ENCODE measurements at regions not wholly inside any gene's neighbourhood (a gene's known extent, or its start where the extent isn't known, plus 50 kb on each side); places are given as distances from the start of the nearest gene placed in this dataset.

DNA sequence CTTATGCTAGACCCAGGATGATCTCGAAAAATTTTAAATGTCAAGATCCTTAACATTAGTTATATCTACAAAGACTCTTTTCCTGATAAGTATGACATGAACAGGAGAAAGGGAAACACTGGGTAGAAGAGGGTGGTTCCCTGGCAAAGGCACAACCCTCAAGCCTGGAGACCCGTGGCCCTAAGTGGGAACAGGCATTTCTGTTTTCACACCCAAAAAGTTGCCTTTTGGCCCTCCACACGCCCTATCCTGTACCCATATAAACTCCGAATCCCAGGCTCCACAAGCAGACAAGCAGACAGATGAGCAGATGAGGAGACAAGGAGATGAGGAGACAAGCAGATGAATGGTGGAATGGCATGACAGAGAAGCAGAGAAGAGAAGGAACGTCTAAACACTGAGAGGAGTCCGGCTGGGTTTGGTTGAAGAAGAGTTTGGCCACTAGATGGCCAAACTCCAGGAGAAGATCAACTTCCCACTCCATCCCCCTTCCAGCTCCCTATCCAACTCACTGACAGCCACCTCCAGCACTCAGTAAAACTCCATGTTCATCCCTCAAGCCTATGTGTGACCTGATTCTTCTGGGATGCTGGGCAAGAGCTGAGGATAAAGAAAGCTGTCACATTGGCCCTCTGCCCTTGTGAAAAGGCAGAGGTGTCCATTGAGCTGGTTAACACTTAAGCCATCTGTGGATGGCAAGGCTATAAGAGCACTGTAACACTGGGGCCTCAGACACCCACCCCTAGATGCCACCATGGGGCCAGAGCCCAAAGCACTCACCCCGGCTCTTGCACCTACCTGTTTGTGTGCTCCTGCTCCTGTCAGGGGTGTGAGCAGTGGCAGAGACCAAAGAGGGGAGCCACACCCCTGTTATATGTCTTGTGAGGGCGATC is 139.6 kb upstream of the FAM20A start:
- DNase-seq (ENCODE audit: low spot score), result no peak

- no peak for DNase-seq (ENCODE audit: low spot score)
These were observed 136.7 kb upstream of the FAM20A start for GRCh38 chr17:68737761-68738443.

GRCh38 chr17:68734931-68735330 is 133.8 kb upstream of the FAM20A start:
- DNase-seq (ENCODE audit: low spot score), result no peak

GRCh38 chr17:68734187-68734900 is 133.2 kb upstream of the FAM20A start:
- no peak for DNase-seq (ENCODE audit: low spot score)

- DNase-seq (ENCODE audit: low spot score), result no peak
These were observed 132.3 kb upstream of the FAM20A start for GRCh38 chr17:68733241-68734176.

DNA sequence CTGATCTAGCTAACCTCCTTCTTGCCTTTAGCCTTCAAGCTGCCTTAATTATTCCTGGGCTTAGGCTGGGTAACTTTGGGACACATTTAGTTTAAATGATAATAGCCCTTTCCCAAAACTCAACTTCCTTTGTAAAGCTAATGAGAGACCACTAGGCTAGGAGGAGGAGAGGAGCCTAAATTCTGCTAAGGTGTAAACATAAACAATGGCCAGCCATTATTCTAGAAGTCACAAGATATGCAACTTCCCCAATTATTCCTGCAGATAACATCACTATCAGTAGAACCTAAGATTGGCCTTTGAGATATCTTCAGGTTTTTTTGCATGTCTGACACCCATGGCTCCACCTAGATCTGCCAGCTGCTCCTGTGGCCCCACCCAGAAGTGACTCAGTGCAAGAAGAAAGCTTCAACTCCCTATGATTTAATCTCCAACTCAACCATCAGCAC is 131.2 kb upstream of the FAM20A start:
- DNase-seq (ENCODE audit: low spot score), result no peak

DNA sequence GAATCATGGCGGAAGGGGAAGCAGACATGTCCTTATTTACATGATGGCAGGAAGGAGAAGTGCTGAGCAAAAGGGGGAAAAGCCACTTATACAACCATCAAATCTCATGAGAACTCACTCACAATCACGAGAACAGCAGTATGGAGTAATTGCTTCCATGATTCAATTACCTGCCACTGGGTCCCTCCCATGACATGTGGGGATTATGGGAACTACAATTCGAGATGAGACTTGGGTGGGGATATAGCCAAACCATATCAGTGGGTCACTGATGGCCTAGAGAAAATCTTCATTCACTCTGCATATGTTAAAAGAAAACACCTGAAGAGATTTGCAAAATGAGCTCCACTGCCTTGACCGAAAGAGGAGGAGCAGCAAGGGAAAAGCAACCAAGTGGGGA is 130.3 kb upstream of the FAM20A start:
- DNase-seq (ENCODE audit: low spot score), result no peak

DNA sequence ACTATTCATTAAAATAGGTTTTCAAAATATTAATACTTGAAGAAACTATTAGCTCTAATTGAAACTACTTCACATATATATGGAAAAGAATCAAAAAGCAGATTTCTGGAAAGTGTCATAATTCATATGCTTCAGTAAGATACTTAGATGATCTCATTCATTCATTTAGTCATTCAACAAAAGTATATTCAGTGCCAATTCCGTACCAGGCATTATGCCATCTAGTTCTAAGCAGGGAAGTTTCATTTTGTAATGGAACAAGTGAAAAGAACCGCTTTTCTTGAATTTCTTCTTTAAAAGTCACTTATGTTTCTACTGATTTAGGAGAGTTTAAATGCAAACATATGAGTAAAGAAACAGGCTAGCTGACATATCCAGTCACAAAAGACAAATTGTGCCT is 118.3 kb upstream of the FAM20A start:
- DNase-seq (ENCODE audit: low spot score), result no peak

DNA sequence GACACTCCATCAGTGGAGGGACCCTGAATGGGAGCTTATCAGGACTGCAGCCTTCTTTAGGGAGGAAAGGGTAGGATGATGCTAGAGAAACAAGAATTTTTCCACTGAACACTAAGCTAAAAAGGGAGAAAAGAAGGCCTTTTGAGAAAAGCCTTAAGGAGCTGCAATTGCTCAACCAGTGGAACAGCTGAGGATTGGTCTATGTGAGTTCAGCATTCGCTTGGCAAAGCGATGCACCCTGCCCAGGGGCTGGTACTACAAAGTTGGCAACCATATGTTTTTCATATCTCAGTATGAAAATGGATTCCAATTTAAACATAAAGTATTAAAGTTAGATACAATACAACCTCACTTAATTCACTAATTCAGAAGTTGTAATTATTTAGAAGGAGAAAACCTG is 117.8 kb upstream of the FAM20A start:
- no peak for DNase-seq (ENCODE audit: low spot score)

DNA sequence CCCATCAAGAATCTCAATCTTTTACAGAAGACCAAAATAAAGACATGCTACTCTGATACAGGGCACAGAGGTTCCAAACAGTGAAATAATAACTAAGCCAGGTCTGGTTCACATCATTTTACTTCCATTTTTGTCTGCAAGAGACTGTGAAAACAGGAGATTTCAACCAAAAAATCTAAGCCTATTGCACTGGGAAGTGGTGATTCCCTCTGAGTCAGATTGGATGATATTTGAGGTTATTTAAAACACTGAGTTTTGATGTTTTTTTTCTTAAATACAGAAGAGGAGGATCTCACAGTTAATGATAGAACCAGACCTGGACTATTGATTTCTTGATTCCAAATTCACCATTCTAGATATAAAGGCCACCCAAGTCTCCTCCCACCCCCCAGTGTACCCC is 117.3 kb upstream of the FAM20A start:
- DNase-seq (ENCODE audit: low spot score), result no peak

GRCh38 chr17:68714676-68715075 is 113.5 kb upstream of the FAM20A start:
- no peak for DNase-seq (ENCODE audit: low spot score)

- no peak for DNase-seq (ENCODE audit: low spot score)
These were observed 110.7 kb upstream of the FAM20A start for GRCh38 chr17:68711858-68712257.

DNA sequence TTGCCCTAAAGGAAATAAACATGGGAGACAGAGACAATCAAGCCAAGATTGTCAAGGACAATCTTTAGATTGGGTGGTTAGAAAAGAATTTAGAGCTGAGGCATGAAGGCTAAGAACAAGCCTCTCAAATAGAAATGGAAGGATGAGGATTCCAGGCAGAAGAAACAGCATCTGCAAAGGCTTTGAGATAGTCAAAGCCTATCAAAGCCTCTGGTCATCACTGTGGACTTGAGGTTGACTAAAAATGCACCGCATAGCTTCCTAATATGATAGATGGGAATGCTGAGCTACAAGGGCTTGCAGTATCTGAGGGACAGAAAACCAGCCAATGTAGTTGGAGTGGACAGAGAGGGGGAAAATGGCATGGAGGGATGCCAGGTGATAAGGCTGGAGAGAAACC is 109.8 kb upstream of the FAM20A start:
- no peak for DNase-seq (ENCODE audit: low spot score)

- DNase-seq (ENCODE audit: low spot score), result no peak
These were observed 109.0 kb upstream of the FAM20A start for GRCh38 chr17:68710035-68710780.

- DNase-seq (ENCODE audit: low spot score), result no peak
These were observed 108.3 kb upstream of the FAM20A start for GRCh38 chr17:68709461-68709860.

GRCh38 chr17:68707031-68707430 is 105.9 kb upstream of the FAM20A start:
- DNase-seq (ENCODE audit: low spot score), result no peak

- no peak for DNase-seq (ENCODE audit: low spot score)
These were observed 105.3 kb upstream of the FAM20A start for GRCh38 chr17:68706356-68706920.

GRCh38 chr17:68705714-68706076 is 104.5 kb upstream of the FAM20A start:
- DNase-seq (ENCODE audit: low spot score), result no peak

GRCh38 chr17:68704871-68705713 is 103.9 kb upstream of the FAM20A start:
- DNase-seq (ENCODE audit: low spot score), result no peak

GRCh38 chr17:68701046-68701445 is 99.9 kb upstream of the FAM20A start:
- DNase-seq (ENCODE audit: low spot score), result no peak

Data from globus pallidus (tissue), 1 donor.